GM18519 (cell line): ENCODE measurements at regions not wholly inside any gene's neighbourhood (a gene's known extent, or its start where the extent isn't known, plus 50 kb on each side); places are given as distances from the start of the nearest gene placed in this dataset.
"Not testable (repeated sequence)": the region's sequence is repeated elsewhere in the genome, so short reads cannot be mapped to it uniquely, and the experiment has no call there.

ENCODE experiments used
- ATAC-seq: cut with Tn5 transposase; IDR thresholded peaks from one replicate; pipeline ENCODE4 v1.9.1; 2021; ENCODE audit warnings: mild to moderate bottlenecking, moderate library complexity; ENCODE audit not compliant: unreplicated experiment, low FRiP score

DNA sequence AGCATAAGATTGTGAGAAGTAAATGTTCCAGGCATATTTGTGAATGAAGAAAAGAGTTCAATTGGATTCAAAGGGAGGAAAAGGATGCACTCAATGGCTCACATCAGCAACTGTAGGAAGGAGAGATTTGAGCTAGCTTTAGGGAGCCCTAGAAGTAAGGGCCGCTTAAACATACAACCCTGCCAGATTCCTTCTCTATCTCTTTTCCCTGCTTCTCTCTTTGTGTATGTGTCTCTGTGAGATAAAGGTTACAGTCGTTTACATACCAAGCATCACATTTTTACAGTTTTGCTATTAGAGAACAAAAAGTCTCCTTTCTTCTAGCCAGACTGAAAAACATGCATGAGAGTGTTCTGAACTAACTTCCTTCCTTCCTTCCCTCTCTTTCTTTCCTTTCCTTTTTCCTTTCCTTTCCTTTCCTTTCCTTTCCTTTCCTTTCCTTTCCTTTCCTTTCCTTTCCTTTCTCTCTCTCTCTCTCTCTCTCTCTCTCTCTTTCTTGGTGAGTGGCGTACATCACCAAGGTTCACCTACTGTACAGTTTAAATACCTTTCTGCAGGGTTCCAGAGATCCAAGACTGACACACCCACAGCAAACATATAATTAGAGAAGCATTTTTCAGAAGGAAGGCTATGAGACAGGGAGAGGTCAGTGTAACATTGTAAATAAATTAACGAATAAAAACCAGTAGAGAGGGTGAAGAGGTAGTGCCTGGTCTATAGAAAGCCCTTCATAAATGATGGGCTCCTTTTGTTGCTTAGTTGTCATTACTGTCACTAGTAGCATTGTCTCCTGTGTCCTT is 240.4 kb downstream of the ARL4A start:
- ATAC-seq, result no peak

DNA sequence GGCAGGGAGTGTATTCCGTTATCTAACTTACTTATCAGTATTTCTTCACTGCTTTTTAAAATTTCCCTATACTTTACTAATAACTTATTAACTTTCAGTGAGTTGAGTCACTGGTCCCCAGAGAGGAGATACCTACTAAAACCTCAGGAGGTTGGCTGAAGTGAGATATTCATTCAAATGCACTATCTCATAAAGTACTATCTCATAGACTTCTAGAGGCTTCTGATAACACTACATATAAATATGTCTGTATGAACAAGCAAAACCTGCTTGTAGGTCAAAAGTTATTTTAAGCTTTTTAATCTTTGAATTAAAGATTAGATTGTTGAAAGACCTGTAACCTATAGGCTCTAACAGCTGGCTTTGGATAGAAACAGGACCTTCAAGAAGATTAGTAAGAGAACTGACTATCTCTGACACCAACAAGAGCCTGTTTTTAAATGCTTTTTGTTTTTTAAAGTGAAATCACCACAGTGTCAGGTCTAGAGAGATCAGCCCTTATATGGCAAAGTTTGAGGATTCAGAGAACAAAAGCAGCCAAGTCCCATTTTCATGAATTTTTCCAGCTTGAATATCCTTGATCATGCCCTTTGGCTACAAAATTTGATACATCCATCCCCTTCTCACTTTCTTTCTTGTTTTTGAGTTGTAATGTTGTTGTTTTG is 242.2 kb downstream of the ARL4A start:
- ATAC-seq, result no peak

DNA sequence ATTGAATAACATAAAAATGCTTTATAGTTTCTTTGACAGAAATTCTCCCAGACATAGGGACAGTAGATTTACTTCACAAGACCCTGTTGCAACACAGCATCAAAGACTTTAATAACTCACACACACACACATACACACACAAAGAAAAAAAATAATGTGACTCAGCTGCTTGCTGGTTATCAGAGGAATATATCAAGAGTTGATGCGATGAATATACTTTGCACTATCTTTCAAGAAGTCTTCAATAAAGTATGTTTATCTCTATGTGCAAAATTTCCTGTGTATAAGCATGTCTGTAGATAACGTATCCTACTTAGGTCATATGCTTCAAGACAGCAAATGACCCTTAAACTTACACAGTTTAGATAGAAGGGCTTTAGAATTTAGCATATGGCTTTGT is 243.1 kb downstream of the ARL4A start:
- no peak for ATAC-seq

DNA sequence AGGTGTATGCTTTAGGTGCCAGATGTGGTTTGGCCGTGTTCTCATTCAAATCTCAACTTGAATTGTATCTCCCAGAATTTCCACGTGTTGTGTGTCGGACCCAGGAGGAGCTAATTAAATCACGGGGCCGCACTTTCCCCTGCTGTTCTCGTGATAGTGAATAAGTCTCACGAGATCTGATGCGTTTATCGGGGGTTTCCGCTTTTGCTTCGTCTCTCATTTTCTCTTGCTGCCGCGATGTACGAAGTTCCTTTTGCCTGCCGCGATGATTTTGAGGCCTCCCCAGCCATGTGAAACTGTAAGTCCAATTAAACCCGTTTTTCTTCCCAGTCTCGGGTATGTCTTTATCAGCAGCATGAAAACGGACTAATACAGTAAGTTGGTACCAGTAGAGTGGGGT is 244.0 kb downstream of the ARL4A start:
- ATAC-seq, result not testable (repeated sequence)

DNA sequence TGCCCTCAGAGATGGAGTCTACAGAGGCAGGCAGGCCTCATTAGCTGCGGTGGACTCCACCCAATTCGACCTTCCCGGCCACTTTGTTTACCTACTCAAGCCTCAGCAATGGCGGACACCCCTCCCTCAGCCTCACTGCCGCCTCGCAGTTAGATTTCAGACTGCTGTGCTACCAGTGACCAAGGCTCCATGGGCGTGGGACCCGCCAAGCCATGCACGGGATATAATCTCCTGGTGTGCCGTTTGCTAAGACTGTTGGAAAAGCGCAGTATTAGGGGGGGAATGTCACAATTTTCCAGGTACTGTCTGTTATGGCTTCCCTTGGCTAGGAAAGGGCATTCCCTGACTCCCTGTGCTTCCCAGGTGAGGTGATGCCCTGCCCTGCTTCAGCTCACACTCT is 252.3 kb downstream of the ARL4A start:
- no peak for ATAC-seq

DNA sequence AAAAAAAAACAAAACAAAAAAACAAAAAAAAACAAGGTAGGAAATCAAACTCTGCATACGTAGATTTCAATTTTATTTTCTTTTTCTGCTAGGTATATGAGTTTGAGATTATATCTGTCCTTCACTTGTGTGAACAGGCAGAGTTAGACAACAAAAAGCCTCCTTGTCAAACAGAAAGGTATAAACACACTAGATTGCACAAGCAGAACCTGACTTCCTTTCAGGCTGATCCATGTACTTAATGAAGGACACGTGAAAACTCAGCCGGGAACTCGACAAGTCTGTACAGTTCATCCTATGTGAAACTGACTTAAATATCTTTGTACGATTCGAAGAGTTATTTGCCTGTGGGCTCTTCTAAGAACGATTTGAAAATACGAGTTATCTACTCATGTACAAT is 254.1 kb downstream of the ARL4A start:
- no peak for ATAC-seq

DNA sequence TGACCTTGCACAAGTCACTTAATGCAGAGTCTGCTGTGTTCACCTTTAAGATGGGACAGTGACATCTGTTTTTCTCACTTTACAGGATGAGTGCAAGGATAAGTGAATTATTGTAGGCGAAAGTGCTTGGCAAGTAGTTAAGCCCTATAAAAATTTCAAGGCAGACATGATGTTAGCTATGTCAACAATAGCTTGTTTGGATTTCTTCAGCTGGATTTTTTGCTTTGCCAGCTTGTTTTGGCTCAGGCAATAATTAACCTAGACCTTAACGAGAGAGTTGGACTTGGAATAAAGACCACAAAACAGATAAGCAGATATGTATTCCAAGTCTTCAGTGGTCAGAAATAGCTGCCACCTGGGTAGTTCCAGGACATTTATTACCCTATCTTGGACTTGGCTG is 255.2 kb downstream of the ARL4A start:
- ATAC-seq, result no peak

DNA sequence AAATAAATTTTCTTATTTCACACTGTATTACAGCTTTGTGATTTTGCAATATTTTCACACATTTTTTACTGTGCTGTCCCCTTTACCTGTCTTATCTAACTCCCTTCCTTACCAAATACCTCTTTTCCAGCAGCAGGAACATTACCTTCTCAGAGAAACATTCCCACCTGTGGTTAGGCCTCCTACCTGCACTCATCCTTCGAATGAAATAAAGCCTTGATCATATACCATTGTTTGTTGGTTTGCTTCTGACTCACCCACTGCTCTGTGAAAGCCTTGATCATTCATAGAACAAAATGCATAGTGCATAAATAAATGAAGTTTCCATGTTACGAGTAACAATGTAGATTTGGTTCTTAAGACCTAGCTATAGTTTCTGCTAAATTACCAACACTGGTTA is 256.3 kb downstream of the ARL4A start:
- ATAC-seq, result no peak

DNA sequence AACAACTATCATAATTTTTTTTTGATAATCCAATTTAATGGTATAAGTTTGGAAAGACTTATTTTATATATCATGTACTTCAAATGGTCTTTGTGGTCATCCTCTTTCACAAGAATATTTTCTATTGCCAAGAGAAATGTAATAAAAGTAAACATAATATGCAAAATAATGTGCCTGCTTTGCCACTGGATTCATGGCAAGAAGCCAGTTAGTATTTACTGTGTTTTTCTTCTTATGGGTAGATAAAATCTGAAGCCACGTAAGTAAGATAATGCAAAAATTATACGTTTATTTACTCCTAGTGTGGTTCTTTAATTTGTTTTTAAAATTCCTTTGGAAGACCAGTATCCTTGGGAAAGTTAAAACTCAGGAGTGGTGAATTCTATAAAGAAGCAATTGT is 258.5 kb downstream of the ARL4A start:
- no peak for ATAC-seq

DNA sequence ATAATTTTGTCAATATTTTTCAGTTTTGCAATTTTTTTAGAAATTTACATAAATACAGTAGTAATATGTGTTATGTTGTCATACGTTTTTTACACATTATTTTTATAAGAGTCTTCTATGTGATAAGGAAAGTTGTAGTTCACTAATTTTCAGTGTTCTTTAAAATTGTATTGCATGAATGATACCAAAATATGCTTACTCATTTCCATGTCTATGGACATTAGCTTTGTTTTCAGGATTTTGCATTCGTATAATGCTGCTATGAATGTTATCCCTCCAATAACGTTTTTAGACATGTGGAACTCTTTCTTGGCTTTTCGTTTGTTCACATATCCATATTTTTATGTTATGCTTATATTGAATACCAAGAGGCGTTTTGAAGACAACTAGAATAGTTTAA is 260.0 kb downstream of the ARL4A start:
- no peak for ATAC-seq

DNA sequence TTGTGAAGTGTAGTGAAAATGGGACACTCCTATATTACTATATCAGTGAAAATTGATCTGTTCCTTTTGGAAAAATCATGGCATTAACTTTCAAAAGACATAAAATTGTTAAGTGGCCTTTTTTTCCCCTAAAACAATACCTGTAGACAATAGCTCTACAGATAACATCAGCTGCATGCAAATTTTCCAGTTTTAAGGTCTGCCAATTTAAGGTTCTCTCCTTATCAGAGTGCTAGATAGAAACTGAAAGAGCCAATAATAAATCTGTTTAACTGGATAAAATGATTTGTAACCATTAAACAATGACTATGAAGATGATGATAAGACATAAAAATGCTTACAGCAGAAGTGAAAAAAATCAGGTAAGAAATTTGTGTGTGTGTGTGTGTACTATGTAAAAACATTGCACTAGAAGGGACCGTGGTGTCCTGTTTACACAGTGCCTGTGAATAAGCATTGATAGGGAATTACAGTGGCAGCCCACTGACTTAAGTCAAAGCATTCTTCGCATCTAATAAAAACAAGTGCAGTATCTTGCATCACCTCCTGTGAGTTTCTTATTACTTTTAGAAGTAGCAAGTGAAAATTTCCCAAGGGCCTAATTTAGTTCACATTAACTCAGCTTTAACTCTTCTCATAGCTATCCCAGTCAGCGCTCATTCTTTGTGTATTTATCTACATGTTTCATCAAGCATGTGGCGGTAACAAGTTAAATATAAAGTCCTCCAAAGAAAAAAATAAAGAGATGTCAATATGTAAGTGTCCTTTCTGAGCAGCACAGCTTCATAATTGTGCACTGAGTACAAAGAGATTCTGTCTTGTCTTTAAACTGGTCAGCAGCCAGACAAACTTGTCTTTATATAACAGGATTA is 261.9 kb downstream of the ARL4A start:
- ATAC-seq, result no peak

DNA sequence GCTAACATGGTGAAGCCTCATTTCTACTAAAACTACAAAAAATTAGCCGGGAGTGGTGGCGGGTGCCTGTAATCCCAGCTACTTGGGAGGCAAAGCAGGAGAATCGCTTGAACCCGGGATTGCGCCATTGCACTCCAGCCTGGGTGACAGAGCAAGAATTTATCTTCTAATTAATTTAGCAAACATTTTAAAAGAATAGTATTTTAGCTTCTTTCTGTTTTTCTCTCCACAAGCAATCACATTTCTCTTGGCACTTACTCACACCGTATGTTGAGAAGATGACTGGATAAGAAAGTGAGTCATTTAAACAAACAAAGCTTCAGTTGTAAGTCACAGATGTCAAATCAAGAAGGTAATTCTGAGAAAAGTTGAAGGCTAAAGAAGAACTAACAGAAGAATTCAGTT is 264.0 kb downstream of the ARL4A start:
- no peak for ATAC-seq

DNA sequence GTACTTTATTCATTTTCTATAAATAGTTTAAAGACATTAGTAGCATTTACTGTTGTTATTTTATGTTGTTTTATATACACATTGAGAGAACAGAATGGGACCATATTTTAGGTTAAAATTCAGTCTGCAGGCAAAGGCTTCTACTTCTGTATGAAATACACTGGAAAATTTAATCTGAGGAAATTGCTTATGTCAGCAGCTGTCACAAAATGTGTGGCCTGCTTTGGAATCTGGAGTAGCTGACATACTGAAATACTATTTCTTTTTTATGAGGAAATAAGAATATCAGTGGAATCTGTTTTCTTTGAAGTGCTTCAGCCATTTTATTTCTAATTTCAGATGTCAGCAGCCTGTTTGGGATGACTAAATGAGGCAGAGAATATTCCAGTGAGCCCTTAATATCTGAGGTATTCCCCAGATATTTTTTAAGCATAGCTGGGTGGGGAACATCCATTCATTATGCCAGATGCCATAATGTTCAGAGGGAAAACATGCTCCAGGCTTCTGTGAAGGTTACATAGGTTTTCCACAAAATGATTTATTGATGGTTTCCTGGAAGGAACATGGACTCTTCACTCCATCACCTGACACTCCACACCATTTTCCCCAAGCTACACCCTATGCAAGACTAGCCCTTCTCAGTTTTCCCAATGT is 267.1 kb downstream of the ARL4A start:
- ATAC-seq, result no peak

DNA sequence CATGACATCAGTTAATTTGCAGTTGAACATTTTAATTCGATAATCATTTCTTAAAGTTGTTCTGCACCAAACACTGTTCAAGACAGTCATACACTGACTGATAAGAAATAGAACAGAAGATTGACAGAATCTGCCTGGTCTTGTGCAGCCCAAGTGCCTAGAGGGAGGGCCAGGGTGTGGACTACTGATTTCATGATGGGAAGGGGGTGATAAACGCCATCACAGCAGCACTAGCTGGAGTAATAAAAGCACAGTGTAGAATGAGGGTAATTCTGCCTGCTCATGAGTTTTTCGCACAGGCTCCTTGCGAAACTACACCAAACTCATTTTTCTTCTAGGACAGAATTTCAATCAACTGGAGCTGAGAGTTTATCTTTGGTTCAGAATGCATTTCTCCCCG is 270.1 kb downstream of the ARL4A start:
- no peak for ATAC-seq

DNA sequence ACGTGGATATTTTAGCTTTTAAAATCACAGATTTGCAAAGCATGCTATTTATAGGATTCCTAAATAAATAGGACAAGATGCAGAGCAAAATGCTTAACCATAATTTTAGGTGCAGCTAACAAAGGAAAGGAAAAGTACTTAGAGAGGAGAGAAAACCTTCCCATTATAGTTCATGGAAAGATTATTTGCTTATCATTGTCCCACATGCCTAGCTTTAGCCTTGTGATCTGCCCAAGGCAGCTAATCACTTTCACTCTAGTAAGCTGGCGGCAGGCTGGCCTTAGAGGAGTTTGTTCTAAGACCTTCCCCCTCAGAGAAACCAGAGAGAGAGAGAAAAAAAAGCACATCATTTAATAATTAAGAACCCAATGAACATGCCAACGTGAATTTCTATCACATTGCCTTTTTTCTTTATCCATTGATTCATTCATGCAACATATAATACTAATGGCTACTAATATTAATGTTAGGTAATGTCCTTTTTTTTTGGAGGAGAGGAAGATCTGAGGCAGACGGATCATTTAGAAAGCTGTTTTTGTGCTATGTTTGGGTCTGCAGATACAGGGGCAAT is 274.6 kb downstream of the ARL4A start:
- no peak for ATAC-seq

DNA sequence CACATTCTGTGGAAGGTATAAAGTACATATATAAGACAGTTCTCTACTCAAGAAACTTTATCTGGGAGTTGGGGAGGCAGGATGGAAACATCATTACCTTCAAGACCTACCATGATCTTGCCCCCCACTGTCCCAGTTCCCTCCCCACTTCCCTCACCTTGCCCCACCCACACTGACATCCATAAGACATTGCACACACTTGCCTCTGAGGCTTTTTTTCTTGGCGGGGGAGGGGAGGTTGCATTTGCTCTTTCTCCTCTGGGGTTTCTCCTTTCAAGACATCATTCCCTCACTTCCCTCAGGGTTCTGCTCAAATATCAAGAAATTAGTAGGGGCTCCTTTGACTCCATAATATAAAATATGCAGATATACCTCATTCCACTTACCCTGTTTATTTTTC is 276.0 kb downstream of the ARL4A start:
- ATAC-seq, result no peak

DNA sequence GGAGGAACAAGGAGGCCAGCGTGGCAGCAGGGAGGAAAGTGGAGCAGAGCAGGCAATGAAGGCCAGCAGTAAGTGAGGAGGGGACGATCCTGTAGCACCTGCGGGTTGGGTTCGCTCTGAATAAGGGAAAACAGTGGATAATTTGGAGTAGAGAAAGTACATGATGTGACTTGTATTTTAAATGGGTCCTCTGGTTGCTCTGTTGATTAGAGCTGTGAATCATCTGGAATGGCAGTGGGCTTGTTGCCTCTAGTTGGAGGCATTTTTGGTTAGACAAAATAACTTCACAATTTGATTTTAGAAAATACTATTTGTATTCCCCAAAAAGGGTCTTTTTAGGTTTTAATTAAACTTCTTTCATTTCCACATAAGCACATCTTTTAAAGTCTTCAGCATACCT is 277.4 kb downstream of the ARL4A start:
- no peak for ATAC-seq

DNA sequence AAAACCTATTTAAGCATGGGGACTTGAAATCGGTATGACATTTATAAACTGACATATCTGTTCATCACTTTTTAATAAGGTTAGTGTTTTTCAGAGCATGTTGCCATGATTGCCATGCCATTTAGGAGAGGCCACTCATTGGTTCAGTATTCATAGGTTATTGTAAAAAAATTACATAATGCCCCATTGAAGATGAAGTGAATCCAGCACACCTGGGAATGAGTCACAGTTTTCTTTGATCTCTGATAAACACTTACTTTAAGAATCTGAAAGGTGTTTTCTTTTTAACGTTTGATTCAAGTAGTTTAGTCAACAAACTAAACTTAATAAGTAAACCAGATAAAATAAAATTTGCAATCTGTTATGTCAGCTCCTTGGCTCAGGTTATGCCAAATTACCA is 278.3 kb downstream of the ARL4A start:
- ATAC-seq, result no peak

DNA sequence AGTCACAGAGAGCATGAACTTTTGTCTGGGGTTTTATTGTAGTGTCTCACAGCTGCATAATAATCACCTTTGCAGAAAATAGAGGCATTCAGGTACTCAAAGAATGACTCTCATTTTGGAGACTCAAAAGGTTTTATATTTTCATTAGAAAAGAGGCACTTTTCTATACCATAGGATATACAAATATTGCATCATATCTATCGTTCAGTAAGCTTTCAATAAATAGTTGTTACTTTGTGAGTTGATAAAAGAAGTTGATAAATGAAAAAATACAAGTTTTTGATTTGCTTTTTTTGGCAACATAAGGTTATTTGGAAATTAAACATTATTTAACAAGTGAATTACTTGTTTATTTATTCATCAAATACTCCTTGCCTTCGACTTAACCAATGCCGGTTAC is 279.9 kb downstream of the ARL4A start:
- no peak for ATAC-seq

DNA sequence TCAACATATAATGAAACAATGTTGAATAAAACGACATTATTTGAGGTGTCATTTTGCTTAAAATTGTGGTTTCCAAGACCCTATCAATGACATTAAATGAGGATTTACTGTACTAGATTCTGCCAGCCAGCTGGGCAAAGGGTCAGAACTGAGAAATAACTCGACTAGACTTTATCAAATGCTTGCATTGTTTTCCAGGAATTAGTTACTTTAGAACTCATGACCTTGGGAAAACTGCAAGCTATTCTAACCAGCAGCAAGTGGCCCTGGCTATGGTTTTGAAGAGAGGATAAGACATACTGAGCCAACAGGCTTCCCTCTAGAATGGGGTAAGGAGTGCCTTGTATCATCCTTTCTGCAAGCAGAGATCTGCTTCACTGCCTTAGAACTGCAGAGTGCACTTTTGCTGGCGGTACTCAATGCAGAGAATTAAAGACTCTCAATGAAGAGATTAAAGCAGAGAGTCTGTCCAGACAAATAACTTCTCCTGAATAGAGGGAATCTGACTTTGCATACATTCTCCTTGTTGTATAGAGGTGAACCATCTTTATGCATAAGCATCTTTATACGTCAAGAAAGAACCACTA is 281.5 kb downstream of the ARL4A start:
- ATAC-seq, result no peak
